ENCODE measurements at regions not wholly inside any gene's neighbourhood (a gene's known extent, or its start where the extent isn't known, plus 50 kb on each side); places are given as distances from the start of the nearest gene placed in this dataset.

GRCh38 chr11:26801601-26802000 lies 79.7 kb upstream of the SLC5A12 start:
- DNase-seq (ENCODE audit: low read depth): peak; percentile 76
- no peak overlapping the region for H3K4me3 ChIP-seq (ENCODE audit: low read depth, low read length)
- POLR2A ChIA-PET: no interaction called here
- TF ChIP-seq CTCF (IDR thresholded peaks at IDR 0.05; ENCODE audit: insufficient read depth, low read depth, low read length): no peak
- no peaks in the 10 kb centered on the region for H3K36me3 ChIP-seq (ENCODE audit: control insufficient read depth, insufficient read depth, low read length)
- CTCF ChIA-PET: interaction anchor here (1.0 to 1.1 kb wide), 2 partner anchors 19 to 41 kb away, joined by 3 read pairs; no protein-coding TSS in a partner anchor
- H3K27me3 ChIP-seq (ENCODE audit: control insufficient read depth, insufficient read depth, low read length): no peaks in the 10 kb centered on the region

GRCh38 chr11:26805001-26805400 lies 83.1 kb upstream of the SLC5A12 start:
- H3K4me3 ChIP-seq (ENCODE audit: low read depth, low read length): no peak overlapping the region
- ChIA-PET POLR2A (no interaction called here), CTCF (no interaction called here)
- DNase-seq (ENCODE audit: low read depth): no peak
- no peaks in the 10 kb centered on the region for H3K27me3 ChIP-seq (ENCODE audit: control insufficient read depth, insufficient read depth, low read length)
- no peak for TF ChIP-seq CTCF (IDR thresholded peaks at IDR 0.05; ENCODE audit: insufficient read depth, low read depth, low read length)
- H3K36me3 ChIP-seq (ENCODE audit: control insufficient read depth, insufficient read depth, low read length): no peaks in the 10 kb centered on the region

- TF ChIP-seq CTCF (IDR thresholded peaks at IDR 0.05; ENCODE audit: insufficient read depth, low read depth, low read length): no peak
- ChIA-PET CTCF (interaction anchor here (0.6 to 1.6 kb wide), 2 partner anchors 13 to 140 kb away, joined by 3 to 4 read pairs; no protein-coding TSS in a partner anchor), POLR2A (no interaction called here)
- Histone ChIP-seq H3K36me3 (ENCODE audit: control insufficient read depth, insufficient read depth, low read length) (no peaks in the 10 kb centered on the region), H3K4me3 (ENCODE audit: low read depth, low read length) (no peak overlapping the region), H3K27me3 (ENCODE audit: control insufficient read depth, insufficient read depth, low read length) (no peaks in the 10 kb centered on the region)
- DNase-seq (ENCODE audit: low read depth): peak; percentile 27
Observed at GRCh38 chr11:26806219-26806618, 84.4 kb upstream of the SLC5A12 start.

GRCh38 chr11:26820739-26821138 lies 98.9 kb upstream of the SLC5A12 start:
- DNase-seq (ENCODE audit: low read depth): peak; percentile 95
- CTCF ChIA-PET: interaction anchor here (1.3 to 2.8 kb wide), 3 partner anchors 13 to 127 kb away, joined by 3 to 8 read pairs (median 5); no protein-coding TSS in a partner anchor
- no peaks in the 10 kb centered on the region for H3K36me3 ChIP-seq (ENCODE audit: control insufficient read depth, insufficient read depth, low read length)
- H3K27me3 ChIP-seq (ENCODE audit: control insufficient read depth, insufficient read depth, low read length): no peaks in the 10 kb centered on the region
- POLR2A ChIA-PET: no interaction called here
- TF ChIP-seq CTCF (IDR thresholded peaks at IDR 0.05; ENCODE audit: insufficient read depth, low read depth, low read length): no peak
- no peak overlapping the region for H3K4me3 ChIP-seq (ENCODE audit: low read depth, low read length)

- Histone ChIP-seq H3K27me3 (ENCODE audit: control insufficient read depth, insufficient read depth, low read length) (no peaks in the 10 kb centered on the region), H3K4me3 (ENCODE audit: low read depth, low read length) (no peak overlapping the region), H3K36me3 (ENCODE audit: control insufficient read depth, insufficient read depth, low read length) (no peaks in the 10 kb centered on the region)
- POLR2A ChIA-PET: no interaction called here
- DNase-seq (ENCODE audit: low read depth): no peak
- CTCF ChIA-PET: no interaction called here
- TF ChIP-seq CTCF (IDR thresholded peaks at IDR 0.05; ENCODE audit: insufficient read depth, low read depth, low read length): no peak
Observed at GRCh38 chr11:26823963-26824362, 102.1 kb upstream of the SLC5A12 start.

All from BJ (cell line).